Brain microvascular endothelial cell (primary cell): ENCODE measurements at regions not wholly inside any gene's neighbourhood (a gene's known extent, or its start where the extent isn't known, plus 50 kb on each side); places are given as distances from the start of the nearest gene placed in this dataset.

Source experiments
- DNase-seq: peaks from one replicate; pipeline ENCODE4 v3.0.0-alpha.2; 2020
- H3K27ac ChIP-seq: fragments of 250-450 bp; sonication (Bioruptor Pico); 2 replicates; pipeline ENCODE4 v1.5.1; 2020; ENCODE audit warnings: mild to moderate bottlenecking, moderate library complexity
- H3K27me3 ChIP-seq: fragments of 250-450 bp; sonication (Bioruptor Pico); replicated peaks from 2 replicates; pipeline ENCODE4 v1.5.1; 2020; ENCODE audit warnings: mild to moderate bottlenecking
- H3K36me3 ChIP-seq: fragments of 250-450 bp; sonication (Bioruptor Pico); replicated peaks from 2 replicates; pipeline ENCODE4 v1.5.1; 2020; ENCODE audit warnings: mild to moderate bottlenecking
- H3K4me3 ChIP-seq: 2 replicates; pipeline ENCODE4 v1.5.1; 2011; ENCODE audit warnings: low read depth, mild to moderate bottlenecking, control low read depth, low read length, moderate library complexity
- CTCF ChIP-seq: IDR thresholded peaks from 2 replicates; pipeline ENCODE4 v1.5.1; 2011; ENCODE audit warnings: low read depth, mild to moderate bottlenecking, moderate library complexity, low read length, control low read depth, inconsistent platforms; ENCODE audit errors: missing control alignments
- in situ Hi-C: cut with HindIII; loops from 2 replicates; pipeline ENCODE4 v1.10.0; 2017; ENCODE audit warnings: low sequenced_read_pairs, low pct_ligation_motif_present

GRCh38 chr6:9862603-9863167 is 552.2 kb downstream of the TFAP2A start:
- no peak for DNase-seq
- H3K27me3 ChIP-seq: no peaks in the 10 kb centered on the region
- no peaks in the 10 kb centered on the region for H3K36me3 ChIP-seq
- H3K27ac ChIP-seq: no peak overlapping the region
- no peak overlapping the region for H3K4me3 ChIP-seq
- no peak for TF ChIP-seq CTCF
- in situ Hi-C loops: no loop called here

- Histone ChIP-seq H3K27me3 (no peaks in the 10 kb centered on the region), H3K27ac (no peak overlapping the region), H3K4me3 (no peak overlapping the region), H3K36me3 (no peaks in the 10 kb centered on the region)
- in situ Hi-C loops: no loop called here
- DNase-seq: no peak
- TF ChIP-seq CTCF: peak; percentile 48
Measured at GRCh38 chr6:9851541-9852380, 563.1 kb downstream of the TFAP2A start.

- no peak for TF ChIP-seq CTCF
- Histone ChIP-seq H3K36me3 (no peaks in the 10 kb centered on the region), H3K27me3 (no peaks in the 10 kb centered on the region), H3K27ac (no peak overlapping the region), H3K4me3 (no peak overlapping the region)
- in situ Hi-C loops: no loop called here
- DNase-seq: no peak
Measured at GRCh38 chr6:9851006-9851405, 563.9 kb downstream of the TFAP2A start.

- H3K27me3 ChIP-seq: no peaks in the 10 kb centered on the region
- H3K4me3 ChIP-seq: no peak overlapping the region
- TF ChIP-seq CTCF: no peak
- H3K36me3 ChIP-seq: no peaks in the 10 kb centered on the region
- no peak overlapping the region for H3K27ac ChIP-seq
- DNase-seq: no peak
- in situ Hi-C loops: no loop called here
Measured at GRCh38 chr6:9848094-9848493, 566.8 kb downstream of the TFAP2A start.

- H3K4me3 ChIP-seq: no peak overlapping the region
- DNase-seq: no peak
- TF ChIP-seq CTCF: no peak
- no peaks in the 10 kb centered on the region for H3K36me3 ChIP-seq
- no peak overlapping the region for H3K27ac ChIP-seq
- no peaks in the 10 kb centered on the region for H3K27me3 ChIP-seq
- in situ Hi-C loops: no loop called here
Measured at GRCh38 chr6:9841886-9842725, 572.8 kb downstream of the TFAP2A start.
